ENCODE measurements at regions not wholly inside any gene's neighbourhood (a gene's known extent, or its start where the extent isn't known, plus 50 kb on each side); places are given as distances from the start of the nearest gene placed in this dataset.

DNA sequence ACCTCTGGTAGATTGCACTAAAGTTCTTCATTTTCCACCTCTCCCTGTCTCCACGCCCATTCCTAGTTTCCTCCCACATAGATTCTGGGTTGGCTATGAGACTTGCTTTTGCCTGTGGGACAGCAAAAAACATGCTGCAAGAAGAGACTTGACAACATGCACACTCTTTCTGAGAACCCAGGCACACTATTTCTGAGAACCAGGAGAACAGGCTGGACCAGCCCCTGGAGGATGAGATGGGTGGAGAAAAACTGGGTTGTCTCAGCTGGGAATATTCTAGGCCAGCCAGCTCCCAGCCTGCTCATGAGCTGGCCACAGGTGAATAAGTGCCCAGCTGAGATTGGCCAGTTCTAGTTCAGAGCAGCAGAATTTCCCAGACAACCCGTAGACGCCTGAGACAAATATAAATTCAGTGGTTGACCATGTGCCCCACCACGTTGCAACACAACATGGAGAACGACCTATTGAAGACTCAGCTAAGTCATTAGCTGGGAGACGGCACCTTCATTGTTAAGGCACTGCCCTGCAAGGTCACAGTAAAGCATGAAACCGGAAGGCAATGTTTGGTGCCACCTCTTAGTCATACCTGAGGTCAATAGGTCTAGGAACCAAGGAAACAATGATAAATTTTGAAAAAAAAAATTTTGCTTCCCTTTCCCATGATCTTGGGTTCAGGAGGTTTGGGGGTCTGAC, 92.7 kb upstream of the AKR1E2 start:
- DNase-seq (ENCODE audit: low read depth in 2 of 2) = no peak

DNA sequence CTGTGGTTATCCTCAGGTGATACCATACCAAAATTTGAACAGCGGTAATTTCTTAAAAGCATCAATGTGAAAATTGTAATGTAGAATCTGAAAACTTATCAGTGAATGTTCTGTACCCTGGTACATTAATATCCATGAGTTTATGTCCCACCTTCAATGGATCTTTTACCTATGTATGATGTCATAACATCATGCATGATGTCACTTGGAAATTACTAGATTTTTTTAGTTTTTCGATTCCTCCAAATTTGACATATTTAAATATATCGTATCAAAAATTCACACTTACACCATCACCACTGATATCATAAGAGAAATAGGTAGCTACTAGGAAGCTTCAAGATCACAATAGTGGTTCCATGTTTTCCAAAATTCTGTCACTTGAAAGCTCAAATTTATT, 95.0 kb upstream of the AKR1E2 start:
- no peak for DNase-seq (ENCODE audit: low read depth in 2 of 2)

- no peak for DNase-seq (ENCODE audit: low read depth in 2 of 2)
Observed at GRCh38 chr10:4725917-4726606, 99.9 kb upstream of the AKR1E2 start.

- DNase-seq (ENCODE audit: low read depth in 2 of 2) = no peak
Observed at GRCh38 chr10:4723860-4724259, 102.1 kb upstream of the AKR1E2 start.

DNA sequence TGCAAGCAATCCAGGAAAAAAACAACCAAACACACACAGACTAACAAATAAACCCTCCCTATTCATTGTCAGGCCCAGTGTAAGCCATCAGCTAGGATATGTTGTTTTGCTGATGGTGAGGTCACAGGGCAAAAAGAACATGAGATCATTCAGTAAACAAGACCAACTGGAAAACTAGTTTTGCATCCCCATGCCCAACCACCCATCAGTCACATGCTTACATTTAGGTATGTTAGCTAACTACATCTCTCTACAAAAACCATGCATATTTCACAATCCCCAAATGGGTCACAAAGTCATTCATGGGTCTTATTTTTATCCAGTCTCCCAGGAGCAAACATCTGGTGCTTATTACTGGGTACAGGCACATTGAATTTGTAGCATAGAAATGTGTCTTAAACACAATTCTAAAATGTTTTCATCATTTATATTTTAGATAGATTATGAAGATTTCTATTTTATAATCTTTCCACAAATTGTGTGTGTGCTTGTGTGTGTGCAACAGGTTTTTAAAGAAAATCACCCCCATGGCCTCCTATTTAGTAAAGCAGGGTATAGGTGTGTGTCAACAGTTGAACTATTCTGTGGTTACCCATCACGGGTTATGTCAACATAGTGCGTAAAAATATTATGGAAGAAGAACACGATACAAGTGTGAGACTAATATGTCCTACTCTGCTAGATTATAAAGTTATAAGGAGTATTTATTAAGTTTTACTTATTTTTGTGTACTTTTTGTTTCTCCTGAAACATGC, 103.8 kb upstream of the AKR1E2 start:
- no peak for DNase-seq (ENCODE audit: low read depth in 2 of 2)

GRCh38 chr10:4720463-4720862, 105.5 kb upstream of the AKR1E2 start:
- DNase-seq (ENCODE audit: low read depth in 2 of 2) = no peak

DNA sequence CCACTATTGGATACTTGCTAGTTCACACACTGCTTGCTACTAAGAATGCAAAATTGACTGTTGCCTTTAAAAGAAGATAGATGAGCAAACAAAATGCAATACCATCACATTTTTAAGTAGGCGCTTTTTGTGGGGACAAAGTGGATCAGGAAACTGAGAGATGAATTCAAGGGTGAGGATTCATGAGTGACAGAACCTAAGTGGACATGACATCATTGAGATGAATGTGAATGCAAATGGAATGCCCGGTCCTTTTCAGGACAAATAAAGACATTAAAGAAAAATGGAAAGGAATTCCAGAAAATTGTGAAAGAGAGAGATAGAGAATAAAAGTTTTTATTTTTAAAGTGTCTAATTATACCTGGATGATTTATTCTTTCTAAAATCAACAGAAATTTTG, 106.3 kb upstream of the AKR1E2 start:
- no peak for DNase-seq (ENCODE audit: low read depth in 2 of 2)

GRCh38 chr10:4719036-4719435, 107.0 kb upstream of the AKR1E2 start:
- DNase-seq (ENCODE audit: low read depth in 2 of 2) = no peak

DNA sequence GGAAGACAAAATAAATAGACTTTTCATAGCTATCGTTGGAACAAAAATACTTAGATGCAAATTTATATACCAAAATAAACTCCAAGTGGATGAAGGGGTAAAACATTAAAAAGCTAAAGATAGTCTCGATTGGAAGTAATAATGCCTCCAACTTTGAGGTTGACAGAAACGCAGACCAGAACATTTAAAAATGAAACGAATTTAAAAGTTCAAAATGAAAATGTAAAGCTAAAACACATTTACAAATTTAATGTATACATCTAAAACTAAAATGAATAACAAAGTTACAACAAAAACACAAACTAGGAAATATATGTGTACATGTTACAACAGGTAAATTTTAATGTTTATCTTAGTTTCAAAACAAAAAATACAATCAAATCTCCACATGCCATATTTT, 107.5 kb upstream of the AKR1E2 start:
- no peak for DNase-seq (ENCODE audit: low read depth in 2 of 2)

DNA sequence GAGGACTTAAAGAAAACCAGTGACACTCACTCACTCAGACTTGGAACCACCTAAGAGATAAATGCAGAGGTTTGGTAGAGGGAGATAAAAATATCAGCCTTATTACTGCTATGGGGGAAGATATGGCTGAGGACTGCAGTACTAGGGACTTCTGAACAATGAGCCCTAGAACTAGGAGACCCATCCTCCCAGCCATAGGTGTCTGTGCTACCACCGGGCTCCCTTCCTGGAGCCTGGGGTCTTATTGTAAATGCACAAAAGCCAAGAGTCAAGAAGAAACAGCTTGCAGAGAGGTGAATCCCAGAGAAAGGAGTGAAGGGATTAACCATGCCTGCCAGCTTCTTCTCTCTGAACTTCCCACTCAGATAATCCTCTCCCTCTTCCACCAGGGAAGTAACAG, 108.3 kb upstream of the AKR1E2 start:
- DNase-seq (ENCODE audit: low read depth in 2 of 2) = no peak

DNA sequence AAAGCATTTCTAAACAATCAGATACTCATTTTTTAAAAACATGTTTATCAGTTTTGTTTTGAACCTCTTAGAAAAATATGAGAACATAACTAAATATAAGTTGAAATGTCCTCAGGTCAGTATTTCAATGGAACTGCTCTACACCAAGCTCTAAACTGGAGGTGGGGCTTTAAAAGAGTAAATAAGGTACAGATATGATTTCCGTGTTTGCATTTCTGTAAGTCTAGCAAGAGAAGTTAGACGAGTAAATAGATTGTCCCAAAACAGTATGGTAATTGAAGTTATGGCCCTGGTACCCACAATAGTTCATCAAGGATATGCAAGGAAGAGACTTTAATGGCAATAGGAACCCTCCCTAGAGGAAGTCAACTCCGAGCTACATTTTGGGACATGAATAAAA, 115.1 kb upstream of the AKR1E2 start:
- DNase-seq (ENCODE audit: low read depth in 2 of 2) = no peak

GRCh38 chr10:4708123-4708759, 117.8 kb upstream of the AKR1E2 start:
- no peak for DNase-seq (ENCODE audit: low read depth in 2 of 2)

DNA sequence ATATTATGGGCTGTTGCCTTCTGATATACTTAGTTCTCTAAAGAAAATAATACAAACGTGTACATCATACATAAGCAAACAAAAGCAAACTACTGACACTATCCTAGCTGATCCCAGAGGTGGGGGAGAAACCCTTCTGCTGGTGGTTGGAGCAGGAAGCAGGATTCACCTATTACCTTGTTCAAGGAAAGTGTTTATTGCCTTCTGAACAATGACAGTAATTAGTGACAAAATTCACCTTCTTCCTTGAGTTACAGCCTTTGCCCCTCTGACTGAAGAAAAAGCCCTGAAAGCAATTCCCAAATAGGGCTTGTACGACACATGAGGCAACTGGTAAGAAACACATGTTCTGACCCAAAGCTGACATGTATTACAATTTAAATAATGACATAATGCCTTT, 118.8 kb upstream of the AKR1E2 start:
- DNase-seq (ENCODE audit: low read depth in 2 of 2) = no peak

DNA sequence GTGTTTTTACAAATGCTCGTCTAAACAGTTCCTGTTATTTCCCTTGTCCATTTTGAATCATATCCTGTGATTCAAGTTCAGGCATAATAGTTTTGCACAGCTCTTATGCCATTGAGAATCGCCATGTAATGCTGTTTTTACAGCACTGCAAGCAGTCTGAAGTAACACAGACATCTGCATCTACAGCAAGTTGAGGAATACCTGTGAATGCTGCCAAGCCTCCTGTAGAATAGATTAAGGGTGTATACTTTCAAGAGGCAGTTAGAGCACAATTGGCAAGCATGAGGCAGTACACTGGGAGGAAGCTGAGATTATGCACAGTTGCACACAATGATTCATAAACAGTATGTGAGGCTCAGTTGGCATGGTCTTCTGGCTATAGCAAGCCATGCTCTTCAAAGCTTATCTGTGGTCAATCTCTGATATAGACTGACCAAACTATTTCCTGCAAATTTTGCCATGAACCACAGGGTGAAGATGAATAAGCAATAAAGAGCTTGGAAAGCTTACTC, 121.9 kb upstream of the AKR1E2 start:
- no peak for DNase-seq (ENCODE audit: low read depth in 2 of 2)

DNA sequence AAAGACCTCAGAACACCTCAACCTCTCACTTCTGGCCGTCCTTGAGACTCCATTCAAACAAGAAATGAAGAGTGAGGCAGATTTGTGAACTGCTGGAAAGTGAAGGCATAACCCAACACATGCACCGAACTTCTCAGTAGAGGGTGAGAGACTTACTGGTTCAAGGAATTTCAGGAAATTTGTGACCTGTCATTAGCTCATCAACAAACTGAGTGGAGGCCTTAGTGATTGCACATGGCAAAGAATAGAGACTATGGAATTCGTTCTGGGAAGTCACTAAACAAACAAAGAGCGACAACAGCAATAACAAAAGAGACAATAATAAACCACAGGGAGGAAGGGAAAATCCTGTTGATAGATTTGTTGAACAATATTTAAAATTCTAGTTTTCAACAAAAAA, 125.0 kb upstream of the AKR1E2 start:
- no peak for DNase-seq (ENCODE audit: low read depth in 2 of 2)

DNA sequence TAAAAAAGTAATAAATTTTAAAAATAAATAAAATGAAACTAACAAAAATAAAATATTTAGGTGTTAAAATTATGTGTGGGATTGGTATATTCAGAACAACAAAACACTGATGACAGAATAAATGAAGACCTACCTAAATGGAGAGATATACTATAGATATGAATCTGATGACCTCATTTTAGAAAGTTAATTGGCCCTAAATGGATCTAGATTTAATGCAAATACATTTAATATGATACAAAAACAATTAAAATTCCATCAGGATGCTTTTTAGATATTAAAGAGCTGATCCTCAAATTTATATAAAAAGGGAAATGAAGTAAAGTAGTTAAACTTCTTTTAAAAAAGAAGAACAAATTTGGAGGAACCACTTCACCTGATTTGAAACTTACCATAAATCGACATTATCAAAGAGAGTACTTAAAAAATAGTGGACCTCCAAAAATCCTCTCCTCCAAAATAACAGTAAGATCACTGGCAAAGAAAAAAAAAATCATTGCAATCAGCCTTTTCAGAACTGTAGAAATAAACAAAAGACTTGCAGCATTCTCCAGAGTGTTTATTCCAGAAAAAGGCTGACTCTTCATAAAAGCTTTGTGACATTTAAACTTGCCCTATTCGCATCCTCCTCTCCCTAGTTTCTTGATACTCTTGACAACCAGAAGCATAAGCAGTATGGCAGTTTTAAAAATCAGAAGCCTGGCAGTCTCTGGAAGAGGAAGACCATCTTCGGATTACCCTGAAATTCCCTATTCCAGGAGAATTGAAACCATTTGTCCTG, 125.9 kb upstream of the AKR1E2 start:
- DNase-seq (ENCODE audit: low read depth in 2 of 2) = no peak

GRCh38 chr10:4698075-4698474, 127.9 kb upstream of the AKR1E2 start:
- no peak for DNase-seq (ENCODE audit: low read depth in 2 of 2)

GRCh38 chr10:4696186-4696585, 129.8 kb upstream of the AKR1E2 start:
- no peak for DNase-seq (ENCODE audit: low read depth in 2 of 2)

DNA sequence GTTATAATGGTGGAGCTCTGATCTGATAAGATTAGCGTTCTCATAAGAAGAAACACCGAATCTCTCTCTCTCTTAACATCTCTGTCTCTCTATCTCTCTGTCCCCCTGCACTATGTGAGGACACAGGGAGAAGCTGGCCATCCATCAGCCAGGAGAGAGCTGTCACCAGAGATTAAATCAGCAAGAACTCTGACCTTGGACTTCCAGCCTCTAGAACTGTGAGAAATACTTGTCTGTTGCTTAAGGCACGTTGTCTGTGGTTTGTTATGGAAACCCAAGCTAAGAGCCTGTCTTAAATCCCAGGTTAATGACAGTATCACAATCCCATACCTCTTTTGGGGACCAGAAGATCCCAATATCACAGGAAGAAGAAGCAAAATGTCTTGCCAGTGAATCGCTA, 132.0 kb upstream of the AKR1E2 start:
- DNase-seq (ENCODE audit: low read depth in 2 of 2) = no peak

GRCh38 chr10:4692206-4692605, 133.8 kb upstream of the AKR1E2 start:
- DNase-seq (ENCODE audit: low read depth in 2 of 2) = no peak

GRCh38 chr10:4691776-4692175, 134.2 kb upstream of the AKR1E2 start:
- no peak for DNase-seq (ENCODE audit: low read depth in 2 of 2)

DNA sequence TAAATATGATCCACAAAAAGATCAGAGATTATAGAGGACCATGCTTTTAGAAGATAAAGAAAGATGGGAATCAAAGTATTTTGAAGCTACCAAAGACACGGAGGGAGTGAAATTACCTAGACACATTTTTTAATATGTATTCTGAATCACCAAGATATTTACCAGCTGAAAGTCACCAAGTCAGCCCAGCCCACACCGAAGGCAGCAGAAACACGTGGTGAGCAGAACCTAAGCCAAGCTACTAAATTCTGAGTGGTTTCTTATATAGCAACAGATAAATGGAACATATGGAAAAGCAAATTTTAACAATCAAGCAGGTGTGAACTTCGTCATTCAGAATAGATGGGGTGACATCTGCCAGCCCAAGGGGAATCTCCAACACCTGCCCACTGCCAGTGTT, 134.7 kb upstream of the AKR1E2 start:
- DNase-seq (ENCODE audit: low read depth in 2 of 2) = no peak

Data from activated CD8-positive, alpha-beta memory T cell treated with anti-CD3 and anti-CD28 coated beads for 4 hours (primary cell).